Adipocyte (in vitro differentiated cells): ENCODE measurements at regions not wholly inside any gene's neighbourhood (a gene's known extent, or its start where the extent isn't known, plus 50 kb on each side); places are given as distances from the start of the nearest gene placed in this dataset.

Experiments
- DNase-seq: peaks from one replicate; pipeline ENCODE4 v3.0.0-alpha.2; 2015; ENCODE audit warnings: low read depth
- H3K27me3 ChIP-seq: replicated peaks from 2 replicates; pipeline ENCODE4 v1.7.0; 2013; ENCODE audit warnings: mild to moderate bottlenecking, low read length, moderate library complexity; ENCODE audit not compliant: control insufficient read depth, insufficient read depth
- H3K36me3 ChIP-seq: 2 replicates; pipeline ENCODE4 v1.7.0; 2013; ENCODE audit warnings: low read length, mild to moderate bottlenecking, moderate library complexity; ENCODE audit not compliant: control insufficient read depth, insufficient read depth, severe bottlenecking
- H3K4me1 ChIP-seq: 2 replicates; pipeline ENCODE4 v1.7.0; 2013; ENCODE audit warnings: mild to moderate bottlenecking, low read length, moderate library complexity; ENCODE audit not compliant: control insufficient read depth, insufficient read depth
- H3K4me3 ChIP-seq: 2 replicates; pipeline ENCODE4 v1.7.0; 2013; ENCODE audit warnings: mild to moderate bottlenecking, low read length, moderate library complexity
- H3K9ac ChIP-seq: 2 replicates; pipeline ENCODE4 v1.7.0; 2013; ENCODE audit warnings: mild to moderate bottlenecking, low read length, moderate library complexity
- H3K9me3 ChIP-seq: 2 replicates; pipeline ENCODE4 v1.7.0; 2013; ENCODE audit warnings: mild to moderate bottlenecking, low read length, moderate library complexity; ENCODE audit not compliant: control insufficient read depth

DNA sequence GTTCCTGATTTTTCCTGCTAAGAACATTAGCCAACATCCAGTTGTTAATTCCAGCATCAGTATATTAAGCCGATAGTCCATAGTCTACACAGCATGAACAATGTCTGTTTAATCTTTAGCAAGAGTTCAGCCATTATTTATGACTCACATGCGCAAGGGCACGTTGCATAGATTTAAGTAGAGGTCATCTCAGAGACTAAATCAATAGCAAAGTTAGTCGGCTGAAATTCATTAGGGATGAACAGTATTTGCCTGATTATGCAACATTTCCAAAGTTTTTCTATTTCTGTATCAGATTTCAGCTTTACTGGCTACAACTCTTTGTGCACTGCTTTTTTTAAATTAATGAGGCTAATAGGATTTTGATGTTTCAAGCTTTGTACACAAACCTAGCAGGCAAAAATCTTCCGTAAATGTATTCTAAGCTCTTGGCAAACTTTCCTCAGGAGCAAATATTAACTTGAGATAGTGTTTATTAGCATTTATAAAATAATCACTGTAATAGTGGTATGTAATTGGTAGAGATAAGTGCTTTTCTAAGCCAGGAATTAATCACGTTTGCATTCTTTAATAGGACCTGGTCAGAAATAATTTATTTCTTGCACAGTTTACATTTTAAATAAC lies 578.7 kb upstream of the ID2 start:
- Histone ChIP-seq H3K36me3 (no peaks in the 10 kb centered on the region), H3K27me3 (no peaks in the 10 kb centered on the region), H3K9me3 (no peaks in the 10 kb centered on the region), H3K9ac (no peak overlapping the region), H3K4me3 (no peak overlapping the region), H3K4me1 (peaks cover 10% of the 10 kb centered on the region)
- peak; percentile 68 for DNase-seq

GRCh38 chr2:8107150-8107549 lies 574.7 kb upstream of the ID2 start:
- H3K9me3 ChIP-seq: peaks cover 8% of the 10 kb centered on the region

GRCh38 chr2:8107621-8108378 lies 574.1 kb upstream of the ID2 start:
- no peak overlapping the region for H3K4me3 ChIP-seq
- H3K4me1 ChIP-seq: peaks cover 14% of the 10 kb centered on the region
- DNase-seq: no peak
- peaks cover 8% of the 10 kb centered on the region for H3K9me3 ChIP-seq
- no peaks in the 10 kb centered on the region for H3K36me3 ChIP-seq
- H3K27me3 ChIP-seq: no peaks in the 10 kb centered on the region
- no peak overlapping the region for H3K9ac ChIP-seq

More at GRCh38 chr2:8107150-8107549, 574.7 kb upstream of the ID2 start:
- Histone ChIP-seq H3K9ac (no peak overlapping the region), H3K36me3 (no peaks in the 10 kb centered on the region), H3K4me3 (no peak overlapping the region), H3K4me1 (peaks cover 14% of the 10 kb centered on the region), H3K27me3 (no peaks in the 10 kb centered on the region)
- DNase-seq: no peak

GRCh38 chr2:8110716-8111115 lies 571.1 kb upstream of the ID2 start:
- Histone ChIP-seq H3K9ac (no peak overlapping the region), H3K9me3 (peaks cover 8% of the 10 kb centered on the region), H3K36me3 (no peaks in the 10 kb centered on the region), H3K27me3 (no peaks in the 10 kb centered on the region), H3K4me1 (peaks cover 5% of the 10 kb centered on the region), H3K4me3 (no peak overlapping the region)
- DNase-seq: no peak

DNA sequence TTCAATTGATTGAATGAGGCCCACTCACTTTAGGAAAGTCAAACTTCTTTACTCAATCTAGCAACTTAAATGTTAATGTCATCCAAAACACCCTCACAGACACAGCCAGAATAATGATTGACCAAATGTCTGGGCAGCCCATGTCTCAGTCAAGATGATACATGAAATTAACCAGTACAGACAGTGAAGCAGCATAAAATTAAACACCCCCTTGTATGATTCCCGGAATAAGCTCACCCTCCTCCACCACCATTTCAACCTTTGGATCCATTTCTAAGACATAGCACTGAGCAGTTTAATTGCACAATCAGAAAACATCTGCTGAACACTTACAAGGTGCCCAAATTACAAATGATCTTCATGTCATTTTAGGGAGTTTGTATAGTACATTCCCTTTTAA lies 570.7 kb upstream of the ID2 start:
- DNase-seq: no peak
- Histone ChIP-seq H3K36me3 (no peaks in the 10 kb centered on the region), H3K9me3 (peaks cover 8% of the 10 kb centered on the region), H3K27me3 (no peaks in the 10 kb centered on the region), H3K4me3 (no peak overlapping the region), H3K4me1 (peaks cover 5% of the 10 kb centered on the region), H3K9ac (no peak overlapping the region)

- Histone ChIP-seq H3K4me1 (peaks cover 17% of the 10 kb centered on the region), H3K36me3 (no peaks in the 10 kb centered on the region), H3K9me3 (peaks cover 6% of the 10 kb centered on the region), H3K4me3 (no peak overlapping the region), H3K27me3 (no peaks in the 10 kb centered on the region), H3K9ac (no peak overlapping the region)
- DNase-seq: no peak
Observed at GRCh38 chr2:8115456-8115855, 566.4 kb upstream of the ID2 start.

- no peak overlapping the region for H3K4me3 ChIP-seq
- peaks cover under 1% of the 10 kb centered on the region for H3K9me3 ChIP-seq
- H3K27me3 ChIP-seq: no peaks in the 10 kb centered on the region
- no peak overlapping the region for H3K9ac ChIP-seq
- H3K4me1 ChIP-seq: peaks cover 20% of the 10 kb centered on the region
- no peaks in the 10 kb centered on the region for H3K36me3 ChIP-seq
- no peak for DNase-seq
Observed at GRCh38 chr2:8115966-8116365, 565.9 kb upstream of the ID2 start.

DNA sequence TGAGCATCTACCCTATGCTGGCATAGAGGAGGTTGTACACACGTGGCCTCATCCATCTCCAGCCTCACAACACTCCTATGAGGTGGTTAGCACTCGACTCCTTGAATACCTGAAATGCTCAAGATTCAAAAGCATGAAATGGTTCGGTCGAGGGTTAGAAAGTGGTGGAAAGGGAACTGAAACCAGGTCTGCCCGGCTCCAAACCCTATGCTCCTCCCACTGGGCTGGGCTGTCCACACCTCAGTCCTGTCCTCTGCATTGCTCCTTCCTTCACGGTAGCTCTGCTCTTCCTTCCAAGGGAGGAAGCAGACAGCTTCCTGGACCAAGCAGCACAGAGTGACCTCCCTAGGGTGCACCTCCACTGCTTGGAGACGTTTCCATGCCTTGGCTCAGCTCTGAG lies 565.2 kb upstream of the ID2 start:
- Histone ChIP-seq H3K4me1 (peaks cover 25% of the 10 kb centered on the region), H3K9me3 (no peaks in the 10 kb centered on the region), H3K4me3 (no peak overlapping the region), H3K36me3 (no peaks in the 10 kb centered on the region), H3K9ac (no peak overlapping the region), H3K27me3 (no peaks in the 10 kb centered on the region)
- DNase-seq: no peak

GRCh38 chr2:8118940-8119781 lies 562.7 kb upstream of the ID2 start:
- Histone ChIP-seq H3K4me3 (peak overlapping the region; percentile 69), H3K4me1 (peaks cover 39% of the 10 kb centered on the region), H3K36me3 (no peaks in the 10 kb centered on the region), H3K9me3 (no peaks in the 10 kb centered on the region), H3K9ac (peak overlapping the region; percentile 72), H3K27me3 (no peaks in the 10 kb centered on the region)
- no peak for DNase-seq

GRCh38 chr2:8119782-8120505 lies 561.9 kb upstream of the ID2 start:
- Histone ChIP-seq H3K36me3 (no peaks in the 10 kb centered on the region), H3K4me3 (peak overlapping the region; percentile 69), H3K9ac (peak overlapping the region; percentile 72), H3K9me3 (no peaks in the 10 kb centered on the region), H3K27me3 (no peaks in the 10 kb centered on the region), H3K4me1 (peaks cover 39% of the 10 kb centered on the region)
- peak; percentile 64 for DNase-seq

DNA sequence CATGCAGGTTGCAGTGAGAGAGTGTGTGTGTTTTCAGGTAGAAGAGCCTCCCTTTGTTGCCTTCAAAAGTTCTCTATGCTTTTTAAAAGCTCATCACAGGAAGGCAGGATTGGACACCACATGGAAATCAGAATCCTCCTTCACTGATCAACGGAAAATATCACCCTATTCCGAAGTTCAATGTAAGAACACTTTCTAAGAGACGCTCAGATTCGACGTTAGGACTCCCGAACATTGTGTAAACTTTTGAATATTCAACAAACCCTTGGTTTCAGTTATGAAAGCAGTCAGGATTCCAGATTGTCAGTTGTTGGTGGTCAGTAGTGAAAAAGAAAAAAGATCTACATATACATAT lies 561.4 kb upstream of the ID2 start:
- Histone ChIP-seq H3K27me3 (no peaks in the 10 kb centered on the region), H3K36me3 (no peaks in the 10 kb centered on the region), H3K4me1 (peaks cover 41% of the 10 kb centered on the region), H3K9ac (peak overlapping the region; percentile 72), H3K4me3 (peak overlapping the region; percentile 69), H3K9me3 (no peaks in the 10 kb centered on the region)
- DNase-seq: no peak
